Coronary artery (tissue), 2 donors: ENCODE measurements at regions not wholly inside any gene's neighbourhood (a gene's known extent, or its start where the extent isn't known, plus 50 kb on each side); places are given as distances from the start of the nearest gene placed in this dataset.
A peak's percentile ranks its signal among the peaks of the same experiment; 100 is the strongest.

ENCODE experiments used
- DNase-seq: peaks from one replicate; pipeline ENCODE4 v3.0.0-alpha.2; 2017; ENCODE audit warnings: low spot score
- H3K27ac ChIP-seq, 2 donors: fragments of 200-600 bp; sonication (generic); one replicate each; pipeline ENCODE4 v1.5.1; 2016 to 2019
- H3K4me3 ChIP-seq: fragments of 200-600 bp; sonication (generic); 2 replicates; pipeline ENCODE4 v1.5.1; 2016; ENCODE audit warnings: mild to moderate bottlenecking, moderate library complexity
- TF ChIP-seq, protein P1 (sequence below): fragments of 200-600 bp; sonication (generic); IDR thresholded peaks from one replicate; pipeline ENCODE4 v1.5.1; 2019; ENCODE audit warnings: antibody characterized with exemption

DNA sequence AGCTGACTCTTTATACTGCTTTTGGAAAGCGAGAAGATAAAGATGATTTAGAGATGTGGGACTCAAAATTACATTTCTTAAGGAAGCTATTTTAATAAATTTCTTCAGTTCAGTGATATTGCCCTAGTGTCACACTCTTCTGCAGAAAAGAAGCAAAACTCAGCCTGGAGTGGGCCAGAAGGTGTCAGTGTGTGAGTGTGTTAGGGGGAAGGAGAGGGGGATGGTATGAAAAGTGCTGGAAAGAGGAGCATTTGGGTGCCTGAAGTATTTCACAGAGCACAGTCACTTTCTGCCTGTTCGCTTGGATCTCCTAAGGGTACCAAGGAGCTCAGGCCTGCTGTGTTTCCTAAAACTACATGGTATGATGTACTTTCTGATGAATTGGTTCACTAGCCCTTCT, 84.5 kb upstream of the FRY start:
- H3K4me3 ChIP-seq: no peak overlapping the region
- DNase-seq: no peak
- H3K27ac ChIP-seq: no peak overlapping the region
- TF ChIP-seq, protein P1, sequence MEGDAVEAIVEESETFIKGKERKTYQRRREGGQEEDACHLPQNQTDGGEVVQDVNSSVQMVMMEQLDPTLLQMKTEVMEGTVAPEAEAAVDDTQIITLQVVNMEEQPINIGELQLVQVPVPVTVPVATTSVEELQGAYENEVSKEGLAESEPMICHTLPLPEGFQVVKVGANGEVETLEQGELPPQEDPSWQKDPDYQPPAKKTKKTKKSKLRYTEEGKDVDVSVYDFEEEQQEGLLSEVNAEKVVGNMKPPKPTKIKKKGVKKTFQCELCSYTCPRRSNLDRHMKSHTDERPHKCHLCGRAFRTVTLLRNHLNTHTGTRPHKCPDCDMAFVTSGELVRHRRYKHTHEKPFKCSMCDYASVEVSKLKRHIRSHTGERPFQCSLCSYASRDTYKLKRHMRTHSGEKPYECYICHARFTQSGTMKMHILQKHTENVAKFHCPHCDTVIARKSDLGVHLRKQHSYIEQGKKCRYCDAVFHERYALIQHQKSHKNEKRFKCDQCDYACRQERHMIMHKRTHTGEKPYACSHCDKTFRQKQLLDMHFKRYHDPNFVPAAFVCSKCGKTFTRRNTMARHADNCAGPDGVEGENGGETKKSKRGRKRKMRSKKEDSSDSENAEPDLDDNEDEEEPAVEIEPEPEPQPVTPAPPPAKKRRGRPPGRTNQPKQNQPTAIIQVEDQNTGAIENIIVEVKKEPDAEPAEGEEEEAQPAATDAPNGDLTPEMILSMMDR: no peak

DNA sequence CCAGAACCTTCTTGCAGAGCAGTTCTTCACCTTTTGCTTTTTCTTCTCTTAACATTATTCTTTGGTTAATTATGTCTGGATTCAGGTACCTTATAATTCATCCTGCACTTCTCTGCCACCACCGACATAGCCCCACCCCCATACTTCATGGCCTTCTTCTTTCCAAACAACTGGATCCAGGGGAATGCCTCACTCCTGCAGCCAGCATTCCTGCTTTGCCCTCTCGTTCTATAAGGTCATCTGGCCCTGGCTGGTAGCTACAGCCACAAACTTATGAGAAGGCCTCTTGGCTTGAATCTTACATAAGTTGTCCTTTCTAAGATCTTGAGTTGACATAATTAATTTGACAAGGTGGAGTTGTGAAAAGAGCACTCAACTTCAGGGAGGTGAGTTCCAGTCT, 84.1 kb upstream of the FRY start:
- Histone ChIP-seq H3K27ac (no peak overlapping the region), H3K4me3 (no peak overlapping the region)
- TF ChIP-seq, protein P1: no peak
- no peak for DNase-seq

DNA sequence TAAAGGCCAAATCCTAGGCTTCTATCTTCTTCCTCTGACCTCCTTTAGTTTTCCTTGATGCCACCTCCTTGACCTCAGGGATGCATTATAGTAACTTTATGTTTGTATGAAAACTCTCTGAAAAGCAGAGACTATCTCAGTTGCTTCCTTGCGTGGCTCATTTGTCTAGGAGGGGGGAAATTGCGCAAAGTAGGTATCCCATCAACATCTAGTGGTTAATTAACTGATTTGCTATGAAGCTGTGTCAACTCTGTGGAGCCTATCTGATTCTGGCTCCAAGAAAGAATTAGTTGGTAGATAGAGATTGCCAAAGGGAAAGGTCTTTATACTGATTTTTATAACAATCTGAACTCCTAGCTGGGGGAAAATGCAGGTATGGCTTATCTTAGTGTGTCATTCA, 82.1 kb upstream of the FRY start:
- TF ChIP-seq, protein P1: no peak
- no peak for DNase-seq
- Histone ChIP-seq H3K27ac (no peak overlapping the region), H3K4me3 (no peak overlapping the region)

DNA sequence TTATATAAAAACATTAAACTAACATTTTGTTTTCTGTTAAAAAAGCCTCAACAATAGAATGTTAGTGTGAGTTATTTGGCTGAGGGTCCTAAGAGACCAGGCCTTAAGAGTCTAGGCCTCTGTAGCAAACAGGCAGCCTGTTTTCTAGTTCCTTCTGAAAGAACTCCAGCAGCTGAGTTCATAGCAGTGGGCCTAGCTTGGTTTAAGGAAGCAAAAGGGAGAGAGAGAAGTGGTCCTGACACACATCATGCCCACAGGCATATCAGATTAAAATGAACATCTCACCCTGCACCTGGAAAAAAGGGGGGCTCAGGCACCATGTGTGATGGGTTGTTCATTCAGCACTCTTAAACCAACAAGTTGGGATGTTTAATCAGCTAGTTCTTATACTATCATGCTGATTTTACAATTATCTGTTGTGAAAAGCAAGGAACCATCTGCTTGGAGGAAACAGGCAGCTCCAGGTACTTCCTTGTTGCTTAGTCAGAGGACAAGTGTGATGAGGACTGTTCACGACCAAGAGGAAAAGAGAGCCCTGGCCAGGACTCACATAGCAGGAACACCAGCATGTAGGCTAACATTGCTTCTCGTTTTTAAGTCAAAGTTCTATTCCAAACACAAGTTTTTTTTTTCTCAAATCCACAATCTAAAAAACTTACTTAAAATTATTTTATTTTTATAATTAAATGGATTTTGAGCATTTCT, 81.3 kb upstream of the FRY start:
- DNase-seq: no peak
- Histone ChIP-seq H3K4me3 (no peak overlapping the region), H3K27ac (peak overlapping the region in 1 of 2 donors; percentile 15)
- TF ChIP-seq, protein P1: no peak

DNA sequence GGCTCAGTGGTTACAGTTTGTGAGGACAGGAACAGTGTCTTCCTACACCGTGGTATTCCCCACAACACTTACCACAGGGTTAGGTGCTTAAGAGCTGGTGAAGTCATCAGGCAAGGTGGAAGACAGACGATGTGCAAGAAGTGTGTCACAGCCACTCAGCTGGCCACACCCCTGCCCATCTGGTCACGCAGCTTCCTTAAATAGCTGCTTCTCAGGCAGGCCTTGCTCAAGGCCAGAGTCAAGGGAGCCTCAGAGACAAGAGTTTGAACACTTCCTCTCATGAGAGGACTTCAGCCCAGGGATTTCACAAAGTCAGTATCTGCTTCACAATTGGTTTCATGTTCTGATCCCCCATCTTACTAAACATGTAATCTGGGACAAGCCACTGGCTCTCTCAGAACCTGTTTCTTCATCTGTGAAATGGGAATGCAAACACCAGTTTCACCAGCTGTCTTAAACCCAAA, 80.3 kb upstream of the FRY start:
- DNase-seq: no peak

DNA sequence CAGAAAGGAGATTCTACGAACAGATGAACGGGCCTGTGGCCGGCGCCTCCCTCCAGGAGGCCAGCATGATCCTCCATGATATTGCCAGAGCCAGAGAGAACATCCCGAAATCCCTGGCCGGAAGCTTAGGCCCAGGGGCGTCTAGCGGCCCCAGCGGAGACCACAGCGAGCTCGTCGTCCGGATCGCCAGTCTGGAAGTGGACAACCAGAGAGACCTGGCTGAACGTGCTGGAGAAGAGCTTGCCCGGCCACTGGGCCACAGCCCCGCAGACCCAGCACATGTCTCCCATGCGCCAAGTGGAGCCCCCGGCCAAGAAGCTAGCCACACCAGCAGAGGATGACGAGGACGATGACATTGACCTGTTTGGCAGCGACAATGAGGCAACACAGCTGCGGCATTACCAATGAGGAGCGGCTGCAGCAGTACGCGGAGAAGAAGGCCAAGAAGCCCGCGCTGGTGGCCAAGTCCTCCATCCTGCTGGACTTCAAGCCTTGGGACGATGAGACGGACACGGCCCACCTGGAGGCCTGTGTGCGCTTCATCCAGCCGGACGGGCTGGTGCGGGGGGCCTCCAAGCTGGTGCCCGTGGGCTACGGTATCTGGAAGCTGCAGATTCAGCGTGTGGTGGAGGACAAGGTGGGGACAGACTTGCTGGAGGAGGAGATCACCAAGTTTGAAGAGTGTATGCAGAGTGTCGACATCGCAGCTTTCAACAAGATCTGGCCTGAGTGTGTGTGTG, 78.8 kb upstream of the FRY start:
- no peak overlapping the region for H3K4me3 ChIP-seq
- TF ChIP-seq, protein P1: no peak
- no peak overlapping the region for H3K27ac ChIP-seq
- no peak for DNase-seq

More for the DNA sequence above, 80.3 kb upstream of the FRY start:
- Histone ChIP-seq H3K4me3 (no peak overlapping the region), H3K27ac (peak overlapping the region in 1 of 2 donors; percentile 36)
- TF ChIP-seq, protein P1: no peak

DNA sequence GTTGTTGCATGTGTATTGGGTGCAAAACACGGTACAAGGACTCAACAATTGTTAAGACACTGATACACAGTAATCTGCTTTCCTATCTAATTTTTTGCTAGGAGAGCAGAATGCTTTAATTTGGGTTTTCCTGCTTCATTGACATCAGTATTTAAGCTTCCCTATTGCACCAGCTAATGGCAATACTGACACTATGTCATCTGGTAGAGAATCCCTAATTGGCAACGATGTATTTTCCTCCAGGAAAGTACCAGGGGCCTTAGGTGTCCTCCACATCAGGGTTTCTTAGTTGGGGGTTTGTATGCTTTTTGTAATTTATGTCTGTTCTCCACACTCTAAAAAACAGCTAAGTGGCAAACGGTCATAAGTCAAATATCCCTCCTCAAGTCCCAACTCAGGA, 76.5 kb upstream of the FRY start:
- no peak for DNase-seq
- TF ChIP-seq, protein P1: no peak
- H3K27ac ChIP-seq: no peak overlapping the region
- H3K4me3 ChIP-seq: no peak overlapping the region
